Osteocyte (in vitro differentiated cells): ENCODE measurements at regions not wholly inside any gene's neighbourhood (a gene's known extent, or its start where the extent isn't known, plus 50 kb on each side); places are given as distances from the start of the nearest gene placed in this dataset.

Experiments
- DNase-seq: peaks from one replicate; pipeline ENCODE4 v3.0.0; 2021; ENCODE audit warnings: mixed read lengths; ENCODE audit not compliant: unreplicated experiment; ENCODE audit errors: extremely low spot score
- H3K27ac Mint-ChIP-seq: one replicate; pipeline ENCODE4 v1.8.0; 2021; ENCODE audit warnings: mild to moderate bottlenecking, mixed read lengths; ENCODE audit not compliant: unreplicated experiment
- H3K27me3 Mint-ChIP-seq: one replicate; pipeline ENCODE4 v1.8.0; 2021; ENCODE audit warnings: mixed read lengths; ENCODE audit not compliant: unreplicated experiment
- H3K36me3 Mint-ChIP-seq: one replicate; pipeline ENCODE4 v1.8.0; 2021; ENCODE audit warnings: mixed read lengths; ENCODE audit not compliant: unreplicated experiment
- H3K4me1 Mint-ChIP-seq: one replicate; pipeline ENCODE4 v1.8.0; 2021; ENCODE audit warnings: mixed read lengths; ENCODE audit not compliant: unreplicated experiment
- H3K4me3 Mint-ChIP-seq: one replicate; pipeline ENCODE4 v1.8.0; 2021; ENCODE audit warnings: mild to moderate bottlenecking, moderate library complexity, mixed read lengths; ENCODE audit not compliant: unreplicated experiment
- H3K9me3 Mint-ChIP-seq: one replicate; pipeline ENCODE4 v1.8.0; 2021; ENCODE audit warnings: mixed read lengths; ENCODE audit not compliant: unreplicated experiment
- TF ChIP-seq, protein P1 (sequence below): fragments of 200-600 bp; sonication (generic); IDR thresholded peaks from 2 replicates; pipeline ENCODE4 v1.5.0; 2021; ENCODE audit warnings: antibody characterized with exemption, mild to moderate bottlenecking, moderate library complexity

DNA sequence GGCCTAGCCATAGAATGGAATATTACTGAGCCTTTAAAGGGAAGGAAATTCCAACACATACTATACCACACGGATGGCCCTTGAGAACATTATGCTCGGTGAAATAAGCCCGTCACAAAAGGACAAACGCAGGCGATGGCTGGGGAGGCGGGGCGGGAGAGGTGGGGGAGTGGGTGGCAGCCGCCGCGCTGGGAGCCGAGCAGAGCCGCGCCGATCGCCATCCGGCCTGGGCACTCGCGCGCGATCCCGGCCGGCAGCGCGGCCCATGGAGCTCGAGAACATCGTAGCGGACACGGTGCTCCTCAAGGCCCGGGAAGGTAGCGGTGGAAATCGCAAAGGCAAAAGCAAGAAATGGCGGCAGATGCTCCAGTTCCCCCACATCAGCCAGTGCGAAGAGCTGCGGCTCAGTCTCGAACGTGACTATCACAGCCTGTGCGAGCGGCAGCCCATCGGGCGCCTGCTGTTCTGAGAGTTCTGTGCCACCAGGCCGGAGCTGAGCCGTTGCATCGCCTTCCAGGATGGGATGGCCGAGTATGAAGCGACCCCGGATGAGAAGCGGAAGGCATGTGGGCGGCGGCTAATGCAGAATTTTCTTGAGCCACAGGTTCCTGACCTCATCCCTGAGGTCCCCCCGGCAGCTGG lies 140.1 kb downstream of the ZDHHC20 start:
- TF ChIP-seq, protein P1, sequence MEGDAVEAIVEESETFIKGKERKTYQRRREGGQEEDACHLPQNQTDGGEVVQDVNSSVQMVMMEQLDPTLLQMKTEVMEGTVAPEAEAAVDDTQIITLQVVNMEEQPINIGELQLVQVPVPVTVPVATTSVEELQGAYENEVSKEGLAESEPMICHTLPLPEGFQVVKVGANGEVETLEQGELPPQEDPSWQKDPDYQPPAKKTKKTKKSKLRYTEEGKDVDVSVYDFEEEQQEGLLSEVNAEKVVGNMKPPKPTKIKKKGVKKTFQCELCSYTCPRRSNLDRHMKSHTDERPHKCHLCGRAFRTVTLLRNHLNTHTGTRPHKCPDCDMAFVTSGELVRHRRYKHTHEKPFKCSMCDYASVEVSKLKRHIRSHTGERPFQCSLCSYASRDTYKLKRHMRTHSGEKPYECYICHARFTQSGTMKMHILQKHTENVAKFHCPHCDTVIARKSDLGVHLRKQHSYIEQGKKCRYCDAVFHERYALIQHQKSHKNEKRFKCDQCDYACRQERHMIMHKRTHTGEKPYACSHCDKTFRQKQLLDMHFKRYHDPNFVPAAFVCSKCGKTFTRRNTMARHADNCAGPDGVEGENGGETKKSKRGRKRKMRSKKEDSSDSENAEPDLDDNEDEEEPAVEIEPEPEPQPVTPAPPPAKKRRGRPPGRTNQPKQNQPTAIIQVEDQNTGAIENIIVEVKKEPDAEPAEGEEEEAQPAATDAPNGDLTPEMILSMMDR = no peak
- Mint-ChIP-seq H3K27ac (no peak overlapping the region), H3K36me3 (peaks cover 7% of the 10 kb centered on the region), H3K4me3 (no peak overlapping the region), H3K27me3 (no peaks in the 10 kb centered on the region), H3K4me1 (peaks cover 6% of the 10 kb centered on the region), H3K9me3 (no peaks in the 10 kb centered on the region)
- peak; percentile 65 for DNase-seq

DNA sequence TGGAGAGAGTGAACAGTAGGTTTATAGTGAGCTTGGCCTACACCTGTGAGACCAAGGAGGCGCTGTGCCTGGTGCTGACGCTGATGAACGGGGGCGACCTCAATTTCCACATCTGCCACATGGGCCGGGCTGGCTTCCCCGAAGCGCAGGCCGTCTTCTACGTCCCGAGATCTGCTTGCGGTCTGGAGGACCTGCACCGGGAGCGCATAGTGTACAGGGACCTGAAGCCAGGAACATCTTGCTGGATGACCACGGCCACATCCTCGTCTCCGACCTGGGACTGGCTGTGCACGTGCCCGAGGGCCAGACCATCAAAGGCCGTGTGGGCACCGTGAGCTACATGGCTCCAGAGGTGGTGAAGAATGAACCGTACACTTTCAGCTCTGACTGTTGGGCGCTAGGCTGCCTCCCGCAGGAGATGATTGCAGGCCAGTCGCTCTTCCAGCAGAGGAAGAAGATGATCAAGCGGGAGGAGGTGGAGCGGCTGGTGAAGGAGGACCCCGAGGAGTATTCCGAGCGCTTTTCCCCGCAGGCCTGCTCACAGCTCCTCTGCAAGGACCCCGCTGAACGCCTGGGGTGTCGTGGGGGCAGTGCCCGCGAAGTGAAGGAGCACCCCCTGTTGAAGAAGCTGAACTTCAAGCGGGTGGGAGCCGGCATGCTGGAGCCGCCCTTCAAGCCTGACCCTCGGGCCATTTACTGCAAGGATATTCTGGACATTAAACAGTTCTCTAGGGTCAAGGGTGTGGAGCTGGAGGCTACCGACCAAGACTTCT lies 139.0 kb downstream of the ZDHHC20 start:
- Mint-ChIP-seq H3K4me3 (no peak overlapping the region), H3K4me1 (peaks cover 6% of the 10 kb centered on the region), H3K27ac (no peak overlapping the region), H3K27me3 (no peaks in the 10 kb centered on the region), H3K36me3 (peaks cover 7% of the 10 kb centered on the region), H3K9me3 (no peaks in the 10 kb centered on the region)
- peak; percentile 80 for DNase-seq
- TF ChIP-seq, protein P1 = no peak

DNA sequence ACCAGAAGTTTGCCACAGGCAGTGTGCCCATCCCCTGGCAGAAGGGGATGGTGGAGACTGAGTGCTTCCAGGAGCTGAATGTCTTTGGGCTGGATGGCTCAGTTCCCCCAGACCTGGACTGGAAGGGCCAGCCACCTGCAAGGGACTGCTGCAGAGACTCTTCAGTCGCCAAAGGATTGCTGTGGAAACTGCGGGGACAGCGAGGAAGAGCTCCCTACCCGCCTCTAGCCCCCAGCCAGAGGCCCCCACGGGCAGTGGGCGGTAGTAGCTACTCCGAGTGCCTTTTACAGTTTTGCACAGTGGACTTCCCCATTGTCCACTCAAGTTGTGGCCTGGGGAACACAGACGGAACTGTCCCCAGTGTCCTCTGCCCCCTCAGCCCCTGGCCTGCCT lies 138.5 kb downstream of the ZDHHC20 start:
- Mint-ChIP-seq H3K4me1 (peaks cover 9% of the 10 kb centered on the region), H3K4me3 (no peak overlapping the region), H3K27me3 (no peaks in the 10 kb centered on the region), H3K27ac (no peak overlapping the region), H3K9me3 (no peaks in the 10 kb centered on the region), H3K36me3 (peaks cover 7% of the 10 kb centered on the region)
- TF ChIP-seq, protein P1 = no peak
- peak; percentile 74 for DNase-seq

DNA sequence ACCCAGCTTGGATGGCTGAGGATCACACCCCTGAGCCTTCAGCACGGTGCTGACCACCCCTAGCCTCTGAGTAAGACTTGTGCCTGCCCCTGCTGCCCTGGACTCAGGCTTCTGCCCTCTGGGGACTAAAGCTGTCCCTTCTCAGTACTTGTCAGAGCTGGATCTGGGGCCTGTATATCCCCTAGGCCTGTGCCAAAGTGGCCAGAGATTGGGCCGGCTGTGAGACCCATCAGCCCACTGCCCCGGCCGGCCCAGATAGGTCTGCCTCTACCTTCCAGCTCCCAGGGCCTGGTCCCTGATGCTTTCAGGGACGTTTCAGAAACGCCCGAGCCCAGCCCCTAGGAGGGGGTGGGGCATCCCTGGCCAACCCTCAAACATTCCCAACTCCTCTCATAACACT lies 137.8 kb downstream of the ZDHHC20 start:
- TF ChIP-seq, protein P1 = no peak

DNA sequence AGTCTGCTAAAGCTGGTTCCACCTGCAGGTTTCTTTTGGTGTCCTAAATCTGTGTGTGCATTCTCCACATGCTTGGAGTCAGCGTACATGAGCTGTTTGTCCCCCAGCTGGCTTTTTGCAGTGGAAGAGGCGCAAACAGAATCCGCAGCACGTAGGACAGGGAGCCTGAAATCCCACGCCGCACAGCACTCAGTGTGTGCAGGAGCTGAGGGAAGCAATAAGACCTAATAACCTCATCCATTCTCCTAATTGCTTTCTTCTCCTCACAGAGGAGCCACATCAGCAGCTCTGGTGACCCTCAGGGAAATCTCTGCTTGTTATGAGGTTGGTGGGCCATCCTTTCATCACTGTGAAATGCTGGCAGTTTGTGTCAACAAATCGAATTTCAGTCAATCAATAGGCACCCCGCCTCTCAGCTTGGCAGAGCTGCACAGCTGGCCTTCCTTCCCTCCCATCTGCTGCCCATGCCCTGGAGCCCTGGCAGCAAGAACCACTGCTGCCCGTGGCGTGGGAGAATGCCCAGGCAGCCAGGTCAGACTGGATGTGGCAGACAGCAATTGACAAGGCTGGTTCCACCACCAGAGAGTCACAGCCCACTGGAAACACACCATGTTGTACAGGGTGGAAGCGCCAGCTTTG lies 136.7 kb downstream of the ZDHHC20 start:
- H3K27me3 Mint-ChIP-seq = no peaks in the 10 kb centered on the region
- peaks cover 21% of the 10 kb centered on the region for H3K4me1 Mint-ChIP-seq
- no peaks in the 10 kb centered on the region for H3K9me3 Mint-ChIP-seq
- DNase-seq = no peak
- peaks cover 5% of the 10 kb centered on the region for H3K36me3 Mint-ChIP-seq
- H3K27ac Mint-ChIP-seq = no peak overlapping the region
- H3K4me3 Mint-ChIP-seq = no peak overlapping the region
- TF ChIP-seq, protein P1 = no peak

More for the DNA sequence above, 137.8 kb downstream of the ZDHHC20 start:
- no peak overlapping the region for H3K4me3 Mint-ChIP-seq
- H3K9me3 Mint-ChIP-seq = no peaks in the 10 kb centered on the region
- no peaks in the 10 kb centered on the region for H3K27me3 Mint-ChIP-seq
- H3K4me1 Mint-ChIP-seq = peaks cover 11% of the 10 kb centered on the region
- H3K27ac Mint-ChIP-seq = no peak overlapping the region
- peaks cover 7% of the 10 kb centered on the region for H3K36me3 Mint-ChIP-seq
- DNase-seq = no peak
